Activated CD4-positive, CD25-positive, alpha-beta regulatory T cell treated with anti-CD3 and anti-CD28 coated beads, Interleukin-2, amount 50 U/mL, for 24 hours (primary cell): ENCODE measurements at regions not wholly inside any gene's neighbourhood (a gene's known extent, or its start where the extent isn't known, plus 50 kb on each side); places are given as distances from the start of the nearest gene placed in this dataset.

ENCODE experiments used
- ATAC-seq, 2 donors: fragments of 150-1000 bp; cut with Tn5 transposase; one replicate each; pipeline ENCODE4 v1.10.0; 2021; ENCODE audit warnings: mild to moderate bottlenecking in 1 of 2, moderate library complexity in 1 of 2

GRCh38 chr18:78519394-78520062, 460.1 kb upstream of the SALL3 start:
- ATAC-seq = no peak

- no peak for ATAC-seq
These were observed 458.5 kb upstream of the SALL3 start for GRCh38 chr18:78521136-78521535.

- no peak for ATAC-seq
These were observed 457.9 kb upstream of the SALL3 start for GRCh38 chr18:78521744-78522143.

- ATAC-seq = no peak
These were observed 457.1 kb upstream of the SALL3 start for GRCh38 chr18:78522507-78522906.

GRCh38 chr18:78523850-78524249, 455.8 kb upstream of the SALL3 start:
- no peak for ATAC-seq

- no peak for ATAC-seq
These were observed 454.1 kb upstream of the SALL3 start for GRCh38 chr18:78525366-78526111.

GRCh38 chr18:78526275-78526674, 453.3 kb upstream of the SALL3 start:
- ATAC-seq = no peak

GRCh38 chr18:78526923-78527711, 452.5 kb upstream of the SALL3 start:
- no peak for ATAC-seq

- no peak for ATAC-seq
These were observed 451.6 kb upstream of the SALL3 start for GRCh38 chr18:78527984-78528383.

GRCh38 chr18:78528411-78529258, 451.0 kb upstream of the SALL3 start:
- ATAC-seq = no peak

- no peak for ATAC-seq
These were observed 448.0 kb upstream of the SALL3 start for GRCh38 chr18:78531637-78532036.

- no peak for ATAC-seq
These were observed 440.8 kb upstream of the SALL3 start for GRCh38 chr18:78538669-78539440.

GRCh38 chr18:78540636-78541529, 438.7 kb upstream of the SALL3 start:
- ATAC-seq = no peak

- no peak for ATAC-seq
These were observed 437.4 kb upstream of the SALL3 start for GRCh38 chr18:78542204-78542603.

- ATAC-seq = no peak
These were observed 436.4 kb upstream of the SALL3 start for GRCh38 chr18:78543201-78543725.

GRCh38 chr18:78546281-78546680, 433.3 kb upstream of the SALL3 start:
- ATAC-seq = no peak

GRCh38 chr18:78547817-78548216, 431.8 kb upstream of the SALL3 start:
- no peak for ATAC-seq

GRCh38 chr18:78548261-78549058, 431.2 kb upstream of the SALL3 start:
- ATAC-seq = no peak

GRCh38 chr18:78549971-78550370, 429.6 kb upstream of the SALL3 start:
- no peak for ATAC-seq
